NCI-H2107 treated with DMSO at 0.1 percent for 48 hours (cell line): ENCODE measurements at regions not wholly inside any gene's neighbourhood (a gene's known extent, or its start where the extent isn't known, plus 50 kb on each side); places are given as distances from the start of the nearest gene placed in this dataset.
"Not testable (repeated sequence)": the region's sequence is repeated elsewhere in the genome, so short reads cannot be mapped to it uniquely, and the experiment has no call there.

ENCODE experiments used
- DNase-seq: peaks from one replicate; lab custom pipeline; 2025; ENCODE audit not compliant: unreplicated experiment; lab: John Stamatoyannopoulos, UW

DNA sequence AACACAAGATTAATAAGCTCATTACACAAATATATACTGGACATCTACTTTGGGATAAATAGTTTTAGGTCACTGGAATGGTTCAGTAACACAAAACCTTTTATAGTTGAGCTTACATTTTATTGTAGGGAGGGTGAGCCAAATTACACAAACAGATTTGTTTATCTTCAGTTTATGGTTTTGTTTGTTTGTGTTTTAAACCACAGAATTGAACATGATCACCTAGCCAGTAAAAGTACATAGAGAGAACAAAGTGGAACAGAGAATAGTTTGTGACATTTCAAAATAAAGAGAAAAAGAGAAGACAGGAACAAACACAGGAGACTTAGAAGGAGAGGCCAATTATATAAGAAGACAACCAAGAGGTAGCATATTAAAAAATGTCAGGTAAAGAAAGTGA is 1930.2 kb upstream of the PCDH20 start:
- no peak for DNase-seq

- DNase-seq, result no peak
Observed at GRCh38 chr13:63344711-63345110, 1929.1 kb upstream of the PCDH20 start.

- DNase-seq, result no peak
Observed at GRCh38 chr13:63337921-63338320, 1922.3 kb upstream of the PCDH20 start.

DNA sequence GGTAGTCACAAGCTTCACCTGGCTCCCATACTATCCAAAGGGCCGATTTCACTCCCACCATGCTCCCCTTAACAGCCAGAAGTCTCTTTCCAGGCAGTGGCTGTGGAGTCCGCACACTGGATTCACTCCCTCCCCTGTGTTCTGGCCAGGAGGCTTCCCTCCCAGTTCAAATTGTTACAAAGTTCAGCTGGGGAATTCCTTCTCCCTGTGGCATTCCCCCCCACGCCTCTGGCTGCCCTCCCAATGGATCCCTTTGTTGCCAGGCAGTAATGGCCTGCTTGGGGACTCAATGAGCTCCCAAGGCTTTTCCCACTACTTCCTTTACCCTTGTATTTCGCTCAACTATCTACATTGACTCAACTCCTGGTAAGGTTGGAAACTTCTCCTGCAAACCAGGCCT is 1921.4 kb upstream of the PCDH20 start:
- no peak for DNase-seq

DNA sequence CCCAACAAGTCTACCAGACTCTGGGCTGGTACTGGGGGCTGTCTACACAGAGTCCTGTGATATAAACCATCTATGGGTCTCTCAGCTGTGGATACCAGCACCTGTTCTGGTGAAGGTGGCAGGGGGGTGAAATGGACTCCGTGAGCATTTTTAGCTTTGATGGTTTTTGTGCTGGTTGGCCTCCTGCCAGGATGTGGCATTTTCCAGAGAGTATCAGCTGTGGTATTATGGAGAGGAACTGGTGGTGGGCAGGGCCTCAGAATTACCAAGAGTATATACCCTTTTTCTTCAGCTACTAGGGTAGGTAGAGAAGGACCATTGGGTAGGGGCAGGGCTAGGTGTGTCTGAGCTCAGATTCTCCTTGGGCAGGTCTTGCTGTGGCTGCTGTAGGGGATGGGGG is 1920.9 kb upstream of the PCDH20 start:
- DNase-seq, result no peak

DNA sequence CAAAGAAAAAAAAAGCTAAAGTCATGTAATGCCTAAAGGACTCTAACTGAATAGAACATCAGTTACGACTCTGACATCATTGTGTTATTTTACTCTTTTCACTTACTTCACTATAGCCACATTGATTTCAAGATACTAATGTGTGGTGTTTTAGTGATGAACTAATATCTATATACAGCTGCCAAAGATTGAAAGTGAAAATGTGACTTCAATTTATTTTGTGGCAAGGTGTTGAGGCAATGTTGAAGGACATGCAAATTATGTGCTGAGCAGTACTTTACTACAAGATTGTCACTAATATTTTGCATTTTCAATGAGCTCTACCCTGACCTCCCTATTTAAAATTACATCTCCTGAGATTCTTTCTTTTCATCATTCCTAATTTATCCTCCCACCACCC is 1911.9 kb upstream of the PCDH20 start:
- DNase-seq, result no peak

DNA sequence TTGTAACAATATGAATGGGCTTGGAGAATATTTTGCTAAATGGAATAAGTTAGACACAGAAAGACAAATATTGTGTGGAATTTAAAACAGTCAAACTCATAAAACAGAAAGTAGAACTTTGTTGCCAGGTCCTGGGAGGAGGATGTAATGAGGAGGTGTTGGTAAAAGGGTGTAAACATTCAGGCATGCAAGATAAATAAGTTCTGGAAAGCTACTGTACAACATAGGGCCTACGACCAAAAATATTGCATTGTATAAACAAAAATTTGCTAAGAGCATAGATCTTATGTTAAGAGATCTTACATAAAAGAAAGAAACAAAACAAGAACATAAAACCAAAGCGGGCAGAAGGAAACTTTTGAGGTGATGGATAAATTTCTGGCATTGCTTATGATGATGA is 1907.8 kb upstream of the PCDH20 start:
- DNase-seq, result no peak

DNA sequence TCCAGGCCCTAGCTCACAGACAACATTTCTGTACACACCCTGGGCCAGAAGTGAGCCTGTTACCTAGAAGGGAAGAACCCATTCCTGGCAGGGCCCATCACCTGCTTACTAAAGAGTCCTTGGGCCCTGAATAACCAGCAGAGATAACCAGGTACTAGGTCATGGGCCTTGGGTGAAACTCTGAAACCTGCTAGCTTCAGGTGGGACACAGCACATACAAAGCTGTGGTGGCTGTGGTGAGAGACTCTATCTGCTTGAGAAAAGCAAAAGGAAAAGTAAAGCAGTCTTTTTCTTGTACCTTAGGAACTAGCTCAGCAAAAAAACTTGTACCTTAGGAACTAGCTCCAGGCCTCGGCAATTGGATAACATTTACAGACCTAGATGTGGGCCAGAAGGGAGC is 1895.9 kb upstream of the PCDH20 start:
- no peak for DNase-seq

DNA sequence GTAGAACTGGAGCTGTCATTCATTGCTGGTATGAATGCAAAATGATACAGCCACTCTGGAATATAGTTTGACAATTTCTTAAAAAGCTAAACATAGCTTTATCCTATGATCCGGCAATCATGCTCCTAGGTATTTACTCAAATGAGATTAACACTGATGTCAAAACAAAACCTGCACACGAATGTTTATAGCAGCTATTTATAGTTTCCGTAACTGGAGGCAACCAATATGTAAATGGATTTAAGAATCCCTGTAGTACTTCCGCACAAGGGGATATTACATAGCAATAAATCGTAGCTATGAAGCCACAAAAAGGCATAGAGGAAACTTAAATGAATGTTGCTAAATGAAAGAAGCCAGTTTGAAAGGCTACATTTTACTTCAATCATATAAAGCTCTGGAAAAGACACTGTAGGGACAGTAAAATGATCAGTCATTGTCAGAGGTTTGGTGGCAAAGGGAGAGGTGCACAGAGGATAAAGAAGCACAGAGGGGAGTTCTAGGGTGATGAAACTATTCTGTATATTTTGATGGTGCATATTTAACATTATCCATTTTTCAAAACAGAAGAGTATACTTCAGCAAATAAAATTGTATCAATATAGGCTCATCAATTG is 1893.0 kb upstream of the PCDH20 start:
- DNase-seq, result no peak

GRCh38 chr13:63307228-63307627 is 1891.6 kb upstream of the PCDH20 start:
- no peak for DNase-seq

DNA sequence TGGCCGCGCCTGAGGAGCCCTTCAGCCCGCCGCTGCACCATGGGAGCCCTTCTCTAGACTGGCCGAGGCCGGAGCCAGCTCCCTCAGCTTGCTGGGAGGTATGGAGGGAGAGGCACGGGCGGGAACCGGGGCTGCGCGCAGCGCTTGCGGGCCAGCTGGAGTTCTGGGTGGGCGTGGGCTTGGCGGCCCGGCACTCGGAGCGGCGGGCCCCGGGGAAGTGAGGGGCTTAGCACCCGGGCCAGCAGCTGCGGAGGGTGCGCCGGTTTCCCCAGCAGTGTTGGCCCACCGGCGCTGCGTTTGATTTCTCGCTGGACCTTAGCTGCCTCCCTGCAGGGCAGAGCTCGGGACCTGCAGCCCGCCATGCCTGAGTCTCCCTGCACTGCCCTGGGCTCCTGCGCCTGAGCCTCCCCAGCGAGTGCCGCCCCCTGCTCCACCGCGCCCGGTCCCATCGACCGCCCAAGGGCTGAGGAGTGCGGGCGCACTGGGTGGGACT is 1890.0 kb upstream of the PCDH20 start:
- DNase-seq, result no peak

DNA sequence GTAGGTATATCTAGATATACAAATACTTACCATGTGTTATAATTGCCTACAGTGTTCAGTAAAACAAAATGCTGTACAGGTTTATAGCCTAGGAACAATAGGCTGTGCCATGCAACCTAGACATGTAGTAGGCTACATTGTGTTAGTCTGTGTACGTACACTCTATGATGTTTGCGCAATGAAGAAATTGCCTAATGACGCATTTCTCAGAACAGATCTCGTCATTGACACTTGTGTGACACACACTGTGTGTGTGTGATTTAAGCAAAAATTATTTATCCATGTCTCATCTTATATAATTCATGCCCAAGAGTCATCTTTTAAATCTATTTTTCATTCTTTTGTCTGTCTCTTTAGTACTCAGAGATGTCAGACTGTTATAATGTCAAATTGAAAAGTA is 1888.8 kb upstream of the PCDH20 start:
- DNase-seq, result no peak

GRCh38 chr13:63299866-63300394 is 1884.3 kb upstream of the PCDH20 start:
- DNase-seq, result peak; percentile 27

DNA sequence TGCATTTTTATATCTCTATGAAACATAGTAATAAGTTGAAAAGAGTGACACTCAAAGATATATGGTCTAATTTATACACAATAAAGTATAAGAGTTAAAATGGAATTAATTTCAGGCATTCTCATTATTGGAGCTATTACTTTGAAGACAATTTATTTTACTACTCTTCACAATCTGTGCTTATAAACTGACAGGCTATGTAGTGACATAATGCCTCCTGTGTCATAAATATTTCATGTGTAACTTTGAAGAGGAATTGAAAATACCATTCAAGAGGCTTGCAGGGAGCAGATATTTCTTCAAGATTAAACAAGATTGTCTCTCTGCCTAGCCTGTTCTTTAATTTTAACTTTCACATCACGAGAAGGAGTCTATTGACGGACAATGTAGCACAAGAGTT is 1881.5 kb upstream of the PCDH20 start:
- no peak for DNase-seq

- no peak for DNase-seq
Observed at GRCh38 chr13:63291701-63292100, 1876.1 kb upstream of the PCDH20 start.

GRCh38 chr13:63288576-63288975 is 1872.9 kb upstream of the PCDH20 start:
- no peak for DNase-seq

GRCh38 chr13:63287926-63288325 is 1872.3 kb upstream of the PCDH20 start:
- DNase-seq, result no peak

- DNase-seq, result no peak
Observed at GRCh38 chr13:63285426-63285825, 1869.8 kb upstream of the PCDH20 start.

DNA sequence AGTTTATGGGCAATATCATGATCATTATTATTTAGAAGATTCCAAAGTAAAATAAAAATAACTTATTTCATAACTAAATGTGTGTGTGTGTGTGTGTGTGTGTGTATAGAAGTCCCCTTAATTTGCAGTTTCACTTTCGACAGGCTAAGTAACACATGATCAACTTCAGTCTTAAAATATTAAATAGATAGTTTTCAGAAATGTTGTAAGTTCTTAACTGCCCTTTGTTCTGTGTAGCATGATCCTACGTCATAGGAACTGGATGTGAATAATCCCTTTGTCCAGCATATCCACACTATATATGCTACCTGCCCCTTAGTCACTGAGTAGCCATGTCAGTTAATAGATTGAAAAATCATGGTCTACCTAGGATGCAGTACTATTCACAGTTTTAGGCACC is 1863.5 kb upstream of the PCDH20 start:
- DNase-seq, result no peak

GRCh38 chr13:63274772-63275171 is 1859.1 kb upstream of the PCDH20 start:
- no peak for DNase-seq

GRCh38 chr13:63249411-63250187 is 1834.0 kb upstream of the PCDH20 start:
- no peak for DNase-seq

DNA sequence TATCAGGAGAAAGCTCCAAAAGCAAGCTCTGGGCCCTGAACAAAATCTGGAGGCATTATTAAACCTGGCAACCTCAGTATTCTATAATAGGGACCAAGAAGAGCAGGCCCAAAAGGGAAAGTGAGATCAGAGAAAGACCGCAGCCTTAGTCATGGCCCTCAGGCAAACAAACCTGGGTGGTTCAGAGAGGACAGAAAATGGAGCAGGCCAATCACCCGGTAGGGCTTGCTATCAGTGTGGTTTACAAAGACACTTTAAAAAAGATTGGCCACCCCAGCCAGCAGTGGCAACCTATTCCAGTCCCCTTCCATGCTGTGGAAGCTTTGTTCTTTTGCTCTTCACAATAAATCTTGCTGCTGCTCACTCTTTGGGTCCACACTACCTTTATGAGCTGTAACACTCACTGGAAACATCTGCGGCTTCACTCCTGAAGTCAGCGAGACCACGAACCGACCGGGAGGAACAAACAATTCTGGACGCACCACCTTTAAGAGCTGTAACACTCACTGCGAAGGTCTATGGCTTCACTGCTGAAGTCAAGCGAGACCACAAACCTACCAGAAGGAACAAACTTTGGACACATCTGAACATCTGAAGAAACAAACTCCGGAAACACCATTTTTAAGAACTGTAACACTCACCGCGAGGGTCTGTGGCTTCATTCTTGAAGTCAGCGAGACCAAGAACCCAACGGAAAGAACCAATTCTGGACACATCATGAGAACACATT is 1821.2 kb upstream of the PCDH20 start:
- not testable (repeated sequence) for DNase-seq
